Skeletal muscle tissue (tissue), 3 donors: ENCODE measurements at regions not wholly inside any gene's neighbourhood (a gene's known extent, or its start where the extent isn't known, plus 50 kb on each side); places are given as distances from the start of the nearest gene placed in this dataset.

Source experiments
- H3K27ac ChIP-seq: one replicate; pipeline ENCODE4 v1.7.0; 2013; ENCODE audit warnings: mild to moderate bottlenecking, low read depth, low read length, inconsistent platforms
- H3K27me3 ChIP-seq, 3 donors: one replicate each; pipeline ENCODE4 v1.7.0; 2013; ENCODE audit warnings: low read length in 3 of 3; ENCODE audit not compliant: control insufficient read depth in 3 of 3, insufficient read depth in 3 of 3
- H3K36me3 ChIP-seq, 3 donors: one replicate each; pipeline ENCODE4 v1.7.0; 2013; ENCODE audit warnings: low read length in 3 of 3; ENCODE audit not compliant: control insufficient read depth in 3 of 3, insufficient read depth in 3 of 3
- H3K4me1 ChIP-seq, 3 donors: one replicate each; pipeline ENCODE4 v1.7.0; 2013; ENCODE audit warnings: low read length in 3 of 3, mild to moderate bottlenecking in 3 of 3; ENCODE audit not compliant: control insufficient read depth in 3 of 3, insufficient read depth in 3 of 3
- H3K4me3 ChIP-seq, 3 donors: one replicate each; pipeline ENCODE4 v1.7.0; 2013; ENCODE audit warnings: low read length in 3 of 3
- H3K9ac ChIP-seq, 3 donors: one replicate each; pipeline ENCODE4 v1.7.0; 2013; ENCODE audit warnings: low read length in 3 of 3, mild to moderate bottlenecking in 3 of 3, moderate library complexity in 2 of 3, low read depth in 1 of 3
- H3K9me3 ChIP-seq, 3 donors: one replicate each; pipeline ENCODE4 v1.7.0; 2013; ENCODE audit warnings: low read length in 3 of 3; ENCODE audit not compliant: control insufficient read depth in 3 of 3
- donor health status: Osteomylitis.

DNA sequence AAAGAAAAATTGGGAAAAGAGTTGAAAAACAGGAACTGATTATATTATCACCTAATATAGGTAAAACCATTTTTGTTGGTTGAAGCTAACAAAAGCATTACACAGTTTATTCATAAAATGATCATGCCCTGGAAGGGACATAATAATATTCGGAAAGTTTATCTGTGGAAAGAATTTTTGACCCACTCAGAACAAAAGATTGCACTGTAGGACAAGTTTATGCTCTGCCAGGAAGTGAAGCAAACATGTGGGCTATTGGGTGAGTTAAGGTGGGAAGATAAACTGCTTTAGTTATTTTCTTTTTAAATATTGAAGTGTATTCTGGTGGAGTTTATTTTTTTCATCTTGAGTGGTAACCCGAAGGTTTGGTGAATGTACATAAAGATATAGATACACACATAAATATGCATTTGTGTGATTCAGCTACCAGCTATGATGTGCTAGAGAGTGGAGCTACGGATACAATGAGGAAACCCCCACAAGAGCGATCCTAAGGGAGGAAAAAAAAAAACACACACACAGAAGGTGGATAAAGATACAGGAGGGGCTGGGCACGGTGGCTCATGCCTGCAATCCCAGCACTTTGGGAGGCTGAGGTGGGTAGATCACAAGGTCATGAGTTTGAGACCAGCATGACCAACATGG is 506.4 kb upstream of the THBS1 start:
- Histone ChIP-seq H3K4me1 (no peaks in the 10 kb centered on the region), H3K9me3 (no peaks in the 10 kb centered on the region), H3K27me3 (no peaks in the 10 kb centered on the region), H3K4me3 (no peak overlapping the region), H3K36me3 (no peaks in the 10 kb centered on the region), H3K9ac (no peak overlapping the region), H3K27ac (no peak overlapping the region)

DNA sequence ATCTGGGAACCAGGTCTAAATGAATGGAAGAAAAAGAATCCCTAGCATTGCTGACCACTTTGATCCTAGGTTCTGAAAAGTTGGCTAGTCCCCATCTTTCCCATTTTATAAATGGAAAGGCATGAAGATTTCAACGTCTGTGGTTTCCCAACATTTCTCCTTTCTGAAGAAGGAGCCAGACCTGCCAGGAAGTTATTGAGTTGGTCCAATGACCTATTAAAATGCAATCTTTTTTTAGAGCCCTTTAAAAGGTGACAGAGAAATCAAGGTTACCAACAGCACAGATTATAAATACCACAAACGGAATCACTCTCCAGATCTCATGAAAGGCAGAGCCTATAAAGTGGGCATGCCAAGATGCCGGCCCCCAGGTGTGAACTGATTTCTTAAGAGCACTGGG is 505.6 kb upstream of the THBS1 start:
- Histone ChIP-seq H3K4me1 (no peaks in the 10 kb centered on the region), H3K27me3 (no peaks in the 10 kb centered on the region), H3K27ac (no peak overlapping the region), H3K9me3 (no peaks in the 10 kb centered on the region), H3K36me3 (no peaks in the 10 kb centered on the region), H3K4me3 (no peak overlapping the region), H3K9ac (no peak overlapping the region)

DNA sequence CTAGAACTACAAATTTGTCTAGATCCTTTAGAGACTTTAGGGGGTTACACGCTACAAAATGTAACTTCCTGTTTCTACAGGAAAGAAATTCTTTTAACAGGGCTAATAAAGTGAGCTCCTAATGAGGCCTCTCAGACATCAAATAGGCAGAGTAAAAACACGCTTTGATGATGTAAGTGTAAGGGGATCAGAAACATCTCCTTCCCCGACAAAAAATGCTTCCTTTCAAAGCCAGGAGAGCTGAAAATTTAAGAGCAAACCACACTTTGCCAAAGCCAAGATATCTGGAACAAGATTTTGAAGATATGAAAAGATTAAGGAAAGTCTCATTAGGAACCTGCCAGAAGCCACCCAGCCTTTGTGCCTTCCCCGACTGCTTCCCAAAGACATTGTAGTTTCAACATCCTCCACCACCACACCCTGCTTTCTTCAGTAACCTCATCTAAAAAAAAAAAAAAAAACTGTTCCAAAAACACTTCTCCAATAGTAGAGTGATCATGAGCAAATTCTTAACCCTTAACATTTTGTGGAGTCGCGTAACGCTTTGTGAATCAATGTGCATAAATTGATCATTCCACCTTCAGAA is 505.0 kb upstream of the THBS1 start:
- Histone ChIP-seq H3K27me3 (no peaks in the 10 kb centered on the region), H3K9ac (no peak overlapping the region), H3K36me3 (no peaks in the 10 kb centered on the region), H3K9me3 (no peaks in the 10 kb centered on the region), H3K27ac (no peak overlapping the region), H3K4me3 (no peak overlapping the region), H3K4me1 (no peaks in the 10 kb centered on the region)

DNA sequence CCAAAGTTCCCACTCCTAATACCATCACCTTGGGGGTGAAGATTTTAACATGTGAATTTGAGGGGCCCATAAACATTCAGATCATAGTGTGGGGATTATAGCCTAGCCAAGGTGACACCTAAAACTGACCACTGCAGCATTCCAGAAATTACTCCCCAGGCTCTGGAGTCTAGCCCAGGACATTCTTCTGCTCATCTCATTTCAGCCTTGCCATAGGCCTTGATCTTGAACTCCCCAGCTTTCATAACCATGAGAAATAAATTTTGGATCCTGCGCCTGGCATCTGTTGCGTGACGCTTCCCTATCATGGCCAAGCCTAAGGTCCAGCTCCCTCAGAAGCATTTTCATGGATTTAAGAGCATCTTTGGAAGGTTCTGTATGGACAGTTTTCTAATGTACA is 502.9 kb upstream of the THBS1 start:
- no peaks in the 10 kb centered on the region for H3K9me3 ChIP-seq
- H3K4me1 ChIP-seq: no peaks in the 10 kb centered on the region
- H3K9ac ChIP-seq: no peak overlapping the region
- H3K36me3 ChIP-seq: no peaks in the 10 kb centered on the region
- H3K27me3 ChIP-seq: no peaks in the 10 kb centered on the region
- H3K4me3 ChIP-seq: no peak overlapping the region
- no peak overlapping the region for H3K27ac ChIP-seq

DNA sequence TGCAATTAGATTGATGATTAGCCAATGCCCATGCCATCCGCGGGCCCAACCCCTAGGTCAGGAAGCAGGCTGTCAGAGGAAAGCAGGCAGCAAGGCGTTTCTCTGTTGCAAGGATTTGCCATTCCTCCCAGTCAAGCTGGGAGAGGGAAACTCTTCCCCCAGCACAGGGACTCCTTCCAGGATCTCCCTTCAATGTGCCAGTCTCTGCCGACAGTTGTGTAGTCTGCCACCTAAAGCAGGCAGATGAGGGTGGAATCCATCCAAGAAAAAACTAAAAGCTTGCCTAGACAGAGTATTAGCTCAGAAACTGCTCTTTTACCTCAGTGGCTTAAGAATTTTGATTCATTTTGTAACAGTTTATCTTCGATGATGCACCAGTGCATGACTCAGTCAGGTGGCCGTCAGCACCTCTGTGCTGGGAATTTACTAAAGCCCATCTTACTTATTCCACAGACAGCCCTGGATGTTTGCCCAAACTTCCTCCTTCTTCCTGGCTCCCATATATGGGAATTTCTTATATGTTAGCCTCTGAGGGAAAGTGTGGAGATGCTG is 501.5 kb upstream of the THBS1 start:
- no peak overlapping the region for H3K4me3 ChIP-seq
- H3K9me3 ChIP-seq: no peaks in the 10 kb centered on the region
- no peaks in the 10 kb centered on the region for H3K27me3 ChIP-seq
- no peaks in the 10 kb centered on the region for H3K4me1 ChIP-seq
- H3K36me3 ChIP-seq: no peaks in the 10 kb centered on the region
- no peak overlapping the region for H3K27ac ChIP-seq
- H3K9ac ChIP-seq: no peak overlapping the region

DNA sequence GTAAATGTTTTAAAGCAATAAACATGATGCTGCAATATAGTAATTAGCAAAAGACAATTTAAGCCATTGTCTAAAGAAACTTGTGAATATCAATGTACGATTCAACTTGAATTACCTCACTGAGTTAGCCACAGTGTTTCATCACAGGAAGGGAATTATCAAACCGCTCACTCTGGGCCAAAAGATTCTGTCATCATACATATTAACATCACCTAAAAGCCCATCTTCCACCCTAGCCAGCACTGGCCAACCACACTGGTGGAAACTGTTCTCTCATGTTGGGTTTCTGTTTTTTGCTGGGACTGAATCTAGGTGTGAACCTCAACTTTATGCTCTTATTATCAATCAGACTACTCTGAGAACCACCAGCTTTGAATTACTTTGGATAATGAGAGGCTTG is 497.7 kb upstream of the THBS1 start:
- no peaks in the 10 kb centered on the region for H3K9me3 ChIP-seq
- no peaks in the 10 kb centered on the region for H3K36me3 ChIP-seq
- no peak overlapping the region for H3K9ac ChIP-seq
- H3K27me3 ChIP-seq: no peaks in the 10 kb centered on the region
- H3K27ac ChIP-seq: no peak overlapping the region
- no peak overlapping the region for H3K4me3 ChIP-seq
- H3K4me1 ChIP-seq: no peaks in the 10 kb centered on the region

DNA sequence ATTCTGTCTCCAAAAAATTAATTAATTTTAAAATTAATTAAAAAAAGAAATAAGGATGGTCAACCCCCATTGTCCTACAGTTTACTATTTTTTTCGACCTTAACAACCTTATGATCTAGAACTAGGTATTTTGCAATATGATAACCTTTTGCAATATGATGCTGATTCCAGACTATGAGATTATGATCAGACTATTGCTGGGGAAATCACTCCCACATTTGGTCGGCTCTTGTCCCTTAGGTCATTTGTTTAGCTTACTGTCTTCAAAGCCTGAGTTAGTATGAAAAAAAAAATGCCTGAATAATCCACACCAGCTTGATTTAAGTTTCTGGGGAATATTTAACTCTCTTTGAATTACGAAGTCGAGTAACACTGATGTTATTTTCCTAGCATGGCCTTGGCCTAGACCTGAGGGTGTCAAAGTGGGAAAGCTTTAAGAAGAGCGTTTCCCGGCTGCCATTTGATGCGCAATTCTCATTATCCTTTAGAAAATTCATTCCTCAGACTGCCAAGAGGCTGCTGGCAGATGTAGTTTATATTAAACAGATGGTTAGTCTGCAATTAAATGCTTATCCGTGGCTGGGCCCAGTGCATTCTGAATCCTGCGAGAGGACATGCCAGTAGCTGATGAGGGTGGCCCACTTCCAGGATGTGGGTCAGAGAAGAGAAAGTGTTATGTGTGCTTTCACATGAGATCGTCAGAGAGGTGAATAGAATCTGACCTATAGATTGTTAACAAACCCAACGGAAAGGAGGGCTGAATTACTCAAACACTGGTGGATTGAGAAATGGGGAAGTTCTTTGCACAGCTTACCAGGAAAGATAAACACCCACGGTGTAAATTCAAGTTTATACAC is 496.0 kb upstream of the THBS1 start:
- Histone ChIP-seq H3K9ac (no peak overlapping the region), H3K27me3 (no peaks in the 10 kb centered on the region), H3K9me3 (no peaks in the 10 kb centered on the region), H3K4me1 (no peaks in the 10 kb centered on the region), H3K4me3 (no peak overlapping the region), H3K36me3 (no peaks in the 10 kb centered on the region), H3K27ac (no peak overlapping the region)

DNA sequence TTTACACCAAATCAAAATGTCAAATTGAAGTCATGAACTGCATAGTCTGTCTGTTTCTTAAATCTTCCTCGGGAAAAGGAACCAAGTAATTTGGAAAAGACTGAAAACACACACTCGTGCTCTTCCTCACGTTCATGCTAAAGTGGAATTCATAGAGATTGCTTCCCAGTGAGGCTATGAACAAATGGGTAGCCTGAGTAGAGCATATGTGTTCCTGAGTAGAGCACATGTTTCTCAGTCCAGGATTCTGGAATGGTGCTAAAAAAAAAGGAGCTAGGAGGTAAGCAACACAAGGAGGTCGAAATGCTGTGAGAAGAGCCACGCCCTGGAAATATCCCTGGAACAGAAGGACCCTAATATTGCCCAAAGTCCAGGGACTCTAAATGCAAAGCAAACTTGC is 494.2 kb upstream of the THBS1 start:
- H3K4me1 ChIP-seq: no peaks in the 10 kb centered on the region
- H3K27ac ChIP-seq: no peak overlapping the region
- H3K9me3 ChIP-seq: no peaks in the 10 kb centered on the region
- H3K9ac ChIP-seq: no peak overlapping the region
- no peaks in the 10 kb centered on the region for H3K36me3 ChIP-seq
- H3K27me3 ChIP-seq: no peaks in the 10 kb centered on the region
- H3K4me3 ChIP-seq: no peak overlapping the region

DNA sequence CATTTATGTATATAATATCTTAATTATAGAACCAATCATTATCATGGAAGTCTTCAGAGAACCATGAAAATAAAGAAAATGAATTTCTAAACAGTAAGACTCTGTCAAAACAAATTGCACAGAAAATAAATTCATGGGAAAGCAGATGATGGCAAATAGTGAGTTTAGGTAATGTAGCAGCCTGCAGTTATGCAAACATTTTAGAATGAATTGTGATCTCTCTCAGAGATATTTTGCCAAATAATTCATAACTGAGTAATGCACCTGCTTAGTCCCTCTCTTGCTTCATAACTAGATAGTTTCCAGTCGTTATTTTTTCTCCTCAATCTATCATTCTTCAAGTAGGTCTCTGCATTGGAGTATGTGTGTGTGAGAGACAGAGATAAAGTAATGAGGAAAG is 492.7 kb upstream of the THBS1 start:
- H3K9ac ChIP-seq: no peak overlapping the region
- H3K4me3 ChIP-seq: no peak overlapping the region
- no peaks in the 10 kb centered on the region for H3K36me3 ChIP-seq
- H3K27ac ChIP-seq: no peak overlapping the region
- no peaks in the 10 kb centered on the region for H3K4me1 ChIP-seq
- H3K9me3 ChIP-seq: no peaks in the 10 kb centered on the region
- no peaks in the 10 kb centered on the region for H3K27me3 ChIP-seq

DNA sequence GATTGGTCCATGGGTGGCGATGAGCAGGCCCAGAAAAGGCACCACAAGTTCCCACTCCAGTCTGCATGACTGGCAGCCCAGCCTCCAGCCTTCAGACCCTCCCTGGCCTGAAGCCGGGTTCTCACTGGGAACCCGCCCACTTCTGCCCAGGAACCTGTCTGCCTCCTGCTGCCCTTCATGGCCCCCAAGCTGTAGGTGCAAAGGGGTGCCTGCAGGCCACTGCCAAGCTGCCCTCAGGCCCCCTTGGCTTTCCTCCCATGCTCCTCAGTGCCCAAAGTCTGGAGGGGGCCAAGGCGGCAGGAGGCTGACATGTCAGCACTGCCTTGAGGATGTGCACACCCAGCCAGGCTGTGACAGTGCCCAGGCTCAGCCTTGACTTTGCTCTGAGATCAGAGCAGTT is 488.5 kb upstream of the THBS1 start:
- H3K9ac ChIP-seq: no peak overlapping the region
- no peaks in the 10 kb centered on the region for H3K36me3 ChIP-seq
- no peak overlapping the region for H3K4me3 ChIP-seq
- no peaks in the 10 kb centered on the region for H3K4me1 ChIP-seq
- no peaks in the 10 kb centered on the region for H3K27me3 ChIP-seq
- no peaks in the 10 kb centered on the region for H3K9me3 ChIP-seq
- no peak overlapping the region for H3K27ac ChIP-seq
